ENCODE measurements at regions not wholly inside any gene's neighbourhood (a gene's known extent, or its start where the extent isn't known, plus 50 kb on each side); places are given as distances from the start of the nearest gene placed in this dataset.
"Not testable (repeated sequence)": the region's sequence is repeated elsewhere in the genome, so short reads cannot be mapped to it uniquely, and the experiment has no call there.

GRCh38 chr2:123438675-123439074, 586.4 kb upstream of the CNTNAP5 start:
- no peaks in the 10 kb centered on the region for H3K4me1 Mint-ChIP-seq
- no peaks in the 10 kb centered on the region for H3K36me3 Mint-ChIP-seq (ENCODE audit: insufficient read depth)
- DNase-seq (ENCODE audit: low spot score in 2 of 2) (no peak), ATAC-seq (replicated peaks; ENCODE audit: extremely low read depth, poor library complexity, severe bottlenecking) (no peak)
- peaks cover 25% of the 10 kb centered on the region for H3K9me3 Mint-ChIP-seq
- no peak overlapping the region for H3K4me3 Mint-ChIP-seq
- no peaks in the 10 kb centered on the region for H3K27me3 Mint-ChIP-seq
- no peak overlapping the region for H3K27ac Mint-ChIP-seq (ENCODE audit: low read depth)

- Mint-ChIP-seq H3K4me1 (no peaks in the 10 kb centered on the region), H3K9me3 (peaks cover 35% of the 10 kb centered on the region), H3K27ac (ENCODE audit: low read depth) (no peak overlapping the region), H3K36me3 (ENCODE audit: insufficient read depth) (no peaks in the 10 kb centered on the region), H3K4me3 (no peak overlapping the region), H3K27me3 (no peaks in the 10 kb centered on the region)
- DNase-seq (ENCODE audit: low spot score in 2 of 2) (no peak), ATAC-seq (replicated peaks; ENCODE audit: extremely low read depth, poor library complexity, severe bottlenecking) (no peak)
Measured at GRCh38 chr2:123448801-123449200, 576.3 kb upstream of the CNTNAP5 start.

- Mint-ChIP-seq H3K27ac (ENCODE audit: low read depth) (no peak overlapping the region), H3K4me1 (no peaks in the 10 kb centered on the region), H3K27me3 (no peaks in the 10 kb centered on the region), H3K36me3 (ENCODE audit: insufficient read depth) (no peaks in the 10 kb centered on the region), H3K9me3 (peaks cover 39% of the 10 kb centered on the region), H3K4me3 (no peak overlapping the region)
- no peak for ATAC-seq (replicated peaks; ENCODE audit: extremely low read depth, poor library complexity, severe bottlenecking)
- DNase-seq (ENCODE audit: low spot score in 2 of 2), result no peak
Measured at GRCh38 chr2:123451542-123451941, 573.5 kb upstream of the CNTNAP5 start.

- no peaks in the 10 kb centered on the region for H3K27me3 Mint-ChIP-seq
- H3K27ac Mint-ChIP-seq (ENCODE audit: low read depth), result no peak overlapping the region
- H3K9me3 Mint-ChIP-seq, result peaks cover 34% of the 10 kb centered on the region
- DNase-seq (ENCODE audit: low spot score in 2 of 2) (no peak), ATAC-seq (replicated peaks; ENCODE audit: extremely low read depth, poor library complexity, severe bottlenecking) (no peak)
- no peaks in the 10 kb centered on the region for H3K36me3 Mint-ChIP-seq (ENCODE audit: insufficient read depth)
- H3K4me1 Mint-ChIP-seq, result no peaks in the 10 kb centered on the region
- no peak overlapping the region for H3K4me3 Mint-ChIP-seq
Measured at GRCh38 chr2:123453046-123453700, 571.9 kb upstream of the CNTNAP5 start.

GRCh38 chr2:123453772-123454171, 571.3 kb upstream of the CNTNAP5 start:
- Mint-ChIP-seq H3K9me3 (peaks cover 33% of the 10 kb centered on the region), H3K4me1 (no peaks in the 10 kb centered on the region)

GRCh38 chr2:123455234-123455633, 569.9 kb upstream of the CNTNAP5 start:
- not testable (repeated sequence) for H3K27ac Mint-ChIP-seq (ENCODE audit: low read depth); DNase-seq (ENCODE audit: low spot score in 2 of 2); H3K4me1 Mint-ChIP-seq; ATAC-seq (replicated peaks; ENCODE audit: extremely low read depth, poor library complexity, severe bottlenecking); H3K4me3 Mint-ChIP-seq; H3K36me3 Mint-ChIP-seq (ENCODE audit: insufficient read depth); H3K27me3 Mint-ChIP-seq
- peaks cover 26% of the 10 kb centered on the region for H3K9me3 Mint-ChIP-seq

More at GRCh38 chr2:123453772-123454171, 571.3 kb upstream of the CNTNAP5 start:
- no peak overlapping the region for H3K4me3 Mint-ChIP-seq
- no peaks in the 10 kb centered on the region for H3K27me3 Mint-ChIP-seq
- DNase-seq (ENCODE audit: low spot score in 2 of 2), result no peak
- no peaks in the 10 kb centered on the region for H3K36me3 Mint-ChIP-seq (ENCODE audit: insufficient read depth)
- H3K27ac Mint-ChIP-seq (ENCODE audit: low read depth), result no peak overlapping the region
- ATAC-seq (replicated peaks; ENCODE audit: extremely low read depth, poor library complexity, severe bottlenecking), result no peak

GRCh38 chr2:123456416-123456815, 568.7 kb upstream of the CNTNAP5 start:
- DNase-seq (ENCODE audit: low spot score in 2 of 2), result no peak
- no peaks in the 10 kb centered on the region for H3K36me3 Mint-ChIP-seq (ENCODE audit: insufficient read depth)
- no peak for ATAC-seq (replicated peaks; ENCODE audit: extremely low read depth, poor library complexity, severe bottlenecking)
- H3K4me3 Mint-ChIP-seq, result no peak overlapping the region
- no peaks in the 10 kb centered on the region for H3K4me1 Mint-ChIP-seq
- H3K27me3 Mint-ChIP-seq, result no peaks in the 10 kb centered on the region
- H3K27ac Mint-ChIP-seq (ENCODE audit: low read depth), result no peak overlapping the region
- H3K9me3 Mint-ChIP-seq, result peaks cover 29% of the 10 kb centered on the region

- ATAC-seq (replicated peaks; ENCODE audit: extremely low read depth, poor library complexity, severe bottlenecking) (no peak), DNase-seq (ENCODE audit: low spot score in 2 of 2) (no peak)
- H3K27me3 Mint-ChIP-seq, result no peaks in the 10 kb centered on the region
Measured at GRCh38 chr2:123463886-123464285, 561.2 kb upstream of the CNTNAP5 start.

GRCh38 chr2:123468071-123468470, 557.0 kb upstream of the CNTNAP5 start:
- Mint-ChIP-seq H3K27ac (ENCODE audit: low read depth) (no peak overlapping the region), H3K4me3 (no peak overlapping the region), H3K9me3 (peaks cover 13% of the 10 kb centered on the region), H3K27me3 (no peaks in the 10 kb centered on the region), H3K36me3 (ENCODE audit: insufficient read depth) (no peaks in the 10 kb centered on the region), H3K4me1 (no peaks in the 10 kb centered on the region)
- no peak for ATAC-seq (replicated peaks; ENCODE audit: extremely low read depth, poor library complexity, severe bottlenecking)
- no peak for DNase-seq (ENCODE audit: low spot score in 2 of 2)

More at GRCh38 chr2:123463886-123464285, 561.2 kb upstream of the CNTNAP5 start:
- Mint-ChIP-seq H3K36me3 (ENCODE audit: insufficient read depth) (no peaks in the 10 kb centered on the region), H3K4me3 (no peak overlapping the region), H3K9me3 (peaks cover 19% of the 10 kb centered on the region), H3K27ac (ENCODE audit: low read depth) (no peak overlapping the region), H3K4me1 (no peaks in the 10 kb centered on the region)

GRCh38 chr2:123481406-123481805, 543.7 kb upstream of the CNTNAP5 start:
- H3K27me3 Mint-ChIP-seq, result no peaks in the 10 kb centered on the region
- H3K27ac Mint-ChIP-seq (ENCODE audit: low read depth), result no peak overlapping the region
- ATAC-seq (replicated peaks; ENCODE audit: extremely low read depth, poor library complexity, severe bottlenecking) (no peak), DNase-seq (ENCODE audit: low spot score in 2 of 2) (no peak)
- H3K9me3 Mint-ChIP-seq, result peaks cover 20% of the 10 kb centered on the region
- H3K4me1 Mint-ChIP-seq, result no peaks in the 10 kb centered on the region
- H3K36me3 Mint-ChIP-seq (ENCODE audit: insufficient read depth), result no peaks in the 10 kb centered on the region
- H3K4me3 Mint-ChIP-seq, result no peak overlapping the region

GRCh38 chr2:123485056-123485455, 540.0 kb upstream of the CNTNAP5 start:
- no peaks in the 10 kb centered on the region for H3K4me1 Mint-ChIP-seq
- H3K27me3 Mint-ChIP-seq, result no peaks in the 10 kb centered on the region
- no peak for DNase-seq (ENCODE audit: low spot score in 2 of 2)
- ATAC-seq (replicated peaks; ENCODE audit: extremely low read depth, poor library complexity, severe bottlenecking), result no peak
- no peak overlapping the region for H3K4me3 Mint-ChIP-seq
- H3K36me3 Mint-ChIP-seq (ENCODE audit: insufficient read depth), result no peaks in the 10 kb centered on the region
- H3K27ac Mint-ChIP-seq (ENCODE audit: low read depth), result no peak overlapping the region
- peaks cover 6% of the 10 kb centered on the region for H3K9me3 Mint-ChIP-seq

- DNase-seq (ENCODE audit: low spot score in 2 of 2) (no peak), ATAC-seq (replicated peaks; ENCODE audit: extremely low read depth, poor library complexity, severe bottlenecking) (no peak)
- H3K27ac Mint-ChIP-seq (ENCODE audit: low read depth), result no peak overlapping the region
- no peaks in the 10 kb centered on the region for H3K4me1 Mint-ChIP-seq
- no peak overlapping the region for H3K4me3 Mint-ChIP-seq
- H3K9me3 Mint-ChIP-seq, result peaks cover 17% of the 10 kb centered on the region
- no peaks in the 10 kb centered on the region for H3K27me3 Mint-ChIP-seq
- no peaks in the 10 kb centered on the region for H3K36me3 Mint-ChIP-seq (ENCODE audit: insufficient read depth)
Measured at GRCh38 chr2:123493687-123494086, 531.4 kb upstream of the CNTNAP5 start.

- Mint-ChIP-seq H3K9me3 (peaks cover 19% of the 10 kb centered on the region), H3K36me3 (ENCODE audit: insufficient read depth) (no peaks in the 10 kb centered on the region), H3K4me1 (no peaks in the 10 kb centered on the region), H3K27ac (ENCODE audit: low read depth) (no peak overlapping the region), H3K27me3 (no peaks in the 10 kb centered on the region), H3K4me3 (no peak overlapping the region)
- DNase-seq (ENCODE audit: low spot score in 2 of 2) (no peak), ATAC-seq (replicated peaks; ENCODE audit: extremely low read depth, poor library complexity, severe bottlenecking) (no peak)
Measured at GRCh38 chr2:123495241-123495640, 529.8 kb upstream of the CNTNAP5 start.
